Subcutaneous abdominal adipose tissue (tissue), 5 donors: ENCODE measurements at regions not wholly inside any gene's neighbourhood (a gene's known extent, or its start where the extent isn't known, plus 50 kb on each side); places are given as distances from the start of the nearest gene placed in this dataset.

Experiments
- H3K27ac ChIP-seq: one replicate; pipeline ENCODE4 v1.7.0; 2013; ENCODE audit warnings: low read depth, mild to moderate bottlenecking, inconsistent platforms, low read length, moderate library complexity
- H3K27me3 ChIP-seq, 5 donors: one replicate each; pipeline ENCODE4 v1.7.0; 2013; ENCODE audit warnings: low read length in 5 of 5, inconsistent platforms in 1 of 5; ENCODE audit not compliant: control insufficient read depth in 5 of 5, insufficient read depth in 4 of 5
- H3K36me3 ChIP-seq, 5 donors: one replicate each; pipeline ENCODE4 v1.7.0; 2013; ENCODE audit warnings: low read length in 5 of 5; ENCODE audit not compliant: control insufficient read depth in 5 of 5, insufficient read depth in 5 of 5
- H3K4me1 ChIP-seq, 5 donors: one replicate each; pipeline ENCODE4 v1.7.0; 2013; ENCODE audit warnings: low read length in 5 of 5, mild to moderate bottlenecking in 3 of 5, moderate library complexity in 1 of 5; ENCODE audit not compliant: control insufficient read depth in 5 of 5, insufficient read depth in 5 of 5
- H3K4me3 ChIP-seq, 5 donors: one replicate each; pipeline ENCODE4 v1.7.0; 2013; ENCODE audit warnings: low read length in 5 of 5, low read depth in 1 of 5
- H3K9ac ChIP-seq, 5 donors: one replicate each; pipeline ENCODE4 v1.7.0; 2013; ENCODE audit warnings: low read length in 5 of 5, mild to moderate bottlenecking in 4 of 5, moderate library complexity in 3 of 5
- H3K9me3 ChIP-seq, 5 donors: one replicate each; pipeline ENCODE4 v1.7.0; 2013; ENCODE audit warnings: low read length in 5 of 5; ENCODE audit not compliant: control insufficient read depth in 5 of 5
- donor health status: healthy.
- donor health status: healthy.
- donor health status: healthy.
- donor health status: healthy.
- donor health status: healthy.

GRCh38 chr4:59936566-59936965 lies 1263.6 kb upstream of the ADGRL3 start:
- H3K4me1 ChIP-seq: no peaks in the 10 kb centered on the region
- no peaks in the 10 kb centered on the region for H3K9me3 ChIP-seq
- no peak overlapping the region for H3K4me3 ChIP-seq
- no peaks in the 10 kb centered on the region for H3K36me3 ChIP-seq
- H3K9ac ChIP-seq: no peak overlapping the region
- no peaks in the 10 kb centered on the region for H3K27me3 ChIP-seq
- H3K27ac ChIP-seq: no peak overlapping the region

GRCh38 chr4:59938166-59938565 lies 1262.0 kb upstream of the ADGRL3 start:
- Histone ChIP-seq H3K27ac (no peak overlapping the region), H3K9ac (no peak overlapping the region), H3K27me3 (no peaks in the 10 kb centered on the region), H3K4me1 (no peaks in the 10 kb centered on the region), H3K36me3 (no peaks in the 10 kb centered on the region), H3K9me3 (no peaks in the 10 kb centered on the region), H3K4me3 (no peak overlapping the region)

- Histone ChIP-seq H3K4me3 (no peak overlapping the region), H3K27ac (no peak overlapping the region), H3K9ac (no peak overlapping the region), H3K9me3 (no peaks in the 10 kb centered on the region), H3K36me3 (no peaks in the 10 kb centered on the region), H3K27me3 (no peaks in the 10 kb centered on the region), H3K4me1 (no peaks in the 10 kb centered on the region)
These were observed 1254.8 kb upstream of the ADGRL3 start for GRCh38 chr4:59945277-59945676.

GRCh38 chr4:59945716-59946115 lies 1254.4 kb upstream of the ADGRL3 start:
- no peaks in the 10 kb centered on the region for H3K9me3 ChIP-seq
- H3K27ac ChIP-seq: no peak overlapping the region
- H3K27me3 ChIP-seq: no peaks in the 10 kb centered on the region
- H3K4me1 ChIP-seq: no peaks in the 10 kb centered on the region
- no peak overlapping the region for H3K4me3 ChIP-seq
- H3K36me3 ChIP-seq: no peaks in the 10 kb centered on the region
- H3K9ac ChIP-seq: no peak overlapping the region

GRCh38 chr4:59956366-59956765 lies 1243.8 kb upstream of the ADGRL3 start:
- H3K9me3 ChIP-seq: no peaks in the 10 kb centered on the region
- H3K4me1 ChIP-seq: no peaks in the 10 kb centered on the region
- H3K27ac ChIP-seq: no peak overlapping the region
- H3K36me3 ChIP-seq: no peaks in the 10 kb centered on the region
- no peak overlapping the region for H3K9ac ChIP-seq
- no peaks in the 10 kb centered on the region for H3K27me3 ChIP-seq
- H3K4me3 ChIP-seq: no peak overlapping the region

GRCh38 chr4:59960143-59960542 lies 1240.0 kb upstream of the ADGRL3 start:
- H3K4me1 ChIP-seq: no peaks in the 10 kb centered on the region
- no peak overlapping the region for H3K4me3 ChIP-seq
- no peaks in the 10 kb centered on the region for H3K9me3 ChIP-seq
- H3K27ac ChIP-seq: no peak overlapping the region
- no peaks in the 10 kb centered on the region for H3K36me3 ChIP-seq
- no peak overlapping the region for H3K9ac ChIP-seq
- no peaks in the 10 kb centered on the region for H3K27me3 ChIP-seq

GRCh38 chr4:59966758-59967157 lies 1233.4 kb upstream of the ADGRL3 start:
- H3K9ac ChIP-seq: no peak overlapping the region
- no peaks in the 10 kb centered on the region for H3K27me3 ChIP-seq
- H3K4me1 ChIP-seq: no peaks in the 10 kb centered on the region
- H3K27ac ChIP-seq: no peak overlapping the region
- H3K4me3 ChIP-seq: no peak overlapping the region
- no peaks in the 10 kb centered on the region for H3K9me3 ChIP-seq
- H3K36me3 ChIP-seq: no peaks in the 10 kb centered on the region

- Histone ChIP-seq H3K27ac (no peak overlapping the region), H3K4me1 (no peaks in the 10 kb centered on the region), H3K4me3 (no peak overlapping the region)
These were observed 1231.3 kb upstream of the ADGRL3 start for GRCh38 chr4:59968796-59969195.

GRCh38 chr4:59969909-59970308 lies 1230.2 kb upstream of the ADGRL3 start:
- H3K4me1 ChIP-seq: no peaks in the 10 kb centered on the region
- no peaks in the 10 kb centered on the region for H3K36me3 ChIP-seq
- H3K9me3 ChIP-seq: no peaks in the 10 kb centered on the region
- H3K4me3 ChIP-seq: no peak overlapping the region
- no peak overlapping the region for H3K9ac ChIP-seq
- H3K27me3 ChIP-seq: no peaks in the 10 kb centered on the region
- H3K27ac ChIP-seq: no peak overlapping the region

More at GRCh38 chr4:59968796-59969195, 1231.3 kb upstream of the ADGRL3 start:
- H3K9me3 ChIP-seq: no peaks in the 10 kb centered on the region
- no peak overlapping the region for H3K9ac ChIP-seq
- no peaks in the 10 kb centered on the region for H3K27me3 ChIP-seq
- no peaks in the 10 kb centered on the region for H3K36me3 ChIP-seq

GRCh38 chr4:59971952-59972351 lies 1228.2 kb upstream of the ADGRL3 start:
- Histone ChIP-seq H3K4me3 (no peak overlapping the region), H3K4me1 (no peaks in the 10 kb centered on the region), H3K36me3 (no peaks in the 10 kb centered on the region), H3K9me3 (no peaks in the 10 kb centered on the region), H3K27me3 (no peaks in the 10 kb centered on the region), H3K9ac (no peak overlapping the region), H3K27ac (no peak overlapping the region)

- no peak overlapping the region for H3K27ac ChIP-seq
- no peak overlapping the region for H3K9ac ChIP-seq
- H3K4me3 ChIP-seq: no peak overlapping the region
- no peaks in the 10 kb centered on the region for H3K4me1 ChIP-seq
- no peaks in the 10 kb centered on the region for H3K9me3 ChIP-seq
- H3K36me3 ChIP-seq: no peaks in the 10 kb centered on the region
- H3K27me3 ChIP-seq: no peaks in the 10 kb centered on the region
These were observed 1226.6 kb upstream of the ADGRL3 start for GRCh38 chr4:59973492-59973891.
